Bone marrow (tissue), 2 donors: ENCODE measurements at regions not wholly inside any gene's neighbourhood (a gene's known extent, or its start where the extent isn't known, plus 50 kb on each side); places are given as distances from the start of the nearest gene placed in this dataset.

Experiments
- DNase-seq, 2 donors: peaks; one replicate each; lab custom pipeline; 2025; lab: John Stamatoyannopoulos, UW

- no peak for DNase-seq
Observed at GRCh38 chr5:139733698-139734538, 61.7 kb upstream of the PSD2 start.

GRCh38 chr5:139734539-139734916, 61.1 kb upstream of the PSD2 start:
- DNase-seq, result no peak

GRCh38 chr5:139738193-139739149, 57.1 kb upstream of the PSD2 start:
- DNase-seq, result no peak

- no peak for DNase-seq
Observed at GRCh38 chr5:139739150-139739974, 56.2 kb upstream of the PSD2 start.

- DNase-seq, result no peak
Observed at GRCh38 chr5:139740138-139740991, 55.2 kb upstream of the PSD2 start.

GRCh38 chr5:139740992-139741672, 54.5 kb upstream of the PSD2 start:
- DNase-seq, result no peak

GRCh38 chr5:139741823-139742172, 53.8 kb upstream of the PSD2 start:
- no peak for DNase-seq

- no peak for DNase-seq
Observed at GRCh38 chr5:139742173-139742903, 53.3 kb upstream of the PSD2 start.

GRCh38 chr5:139743001-139743771, 52.4 kb upstream of the PSD2 start:
- DNase-seq, result no peak

- DNase-seq, result no peak
Observed at GRCh38 chr5:139743804-139744203, 51.8 kb upstream of the PSD2 start.

GRCh38 chr5:139744471-139745131, 51.0 kb upstream of the PSD2 start:
- no peak for DNase-seq

GRCh38 chr5:139745132-139745799, 50.3 kb upstream of the PSD2 start:
- peak in 1 of 2 donors; percentile 54 for DNase-seq

- DNase-seq, result no peak
Observed at GRCh38 chr5:139745800-139746690, 49.6 kb upstream of the PSD2 start.
